Thyroid gland (tissue), 4 donors: ENCODE measurements at regions not wholly inside any gene's neighbourhood (a gene's known extent, or its start where the extent isn't known, plus 50 kb on each side); places are given as distances from the start of the nearest gene placed in this dataset.

Source experiments
- POLR2A ChIP-seq, 2 donors: fragments of 450-650 bp; IDR thresholded peaks; one replicate each; pipeline ENCODE4 v1.6.1; 2017; ENCODE audit warnings: antibody characterized with exemption in 2 of 2, mild to moderate bottlenecking in 2 of 2, moderate library complexity in 1 of 2
- TF ChIP-seq, protein P1 (sequence below), 6 experiments: fragments of 200-600 bp in 3 of 6; fragments of 450-650 bp in 3 of 6; sonication (generic) in 3 of 6; IDR thresholded peaks; one replicate each; pipeline ENCODE4 v1.5.1; 2016 to 2019; ENCODE audit warnings: antibody characterized with exemption in 6 of 6, mild to moderate bottlenecking in 2 of 6, inconsistent platforms in 1 of 6, moderate library complexity in 1 of 6

GRCh38 chr7:88368686-88369085 is 62.0 kb upstream of the STEAP4 start:
- TF ChIP-seq, protein P1, sequence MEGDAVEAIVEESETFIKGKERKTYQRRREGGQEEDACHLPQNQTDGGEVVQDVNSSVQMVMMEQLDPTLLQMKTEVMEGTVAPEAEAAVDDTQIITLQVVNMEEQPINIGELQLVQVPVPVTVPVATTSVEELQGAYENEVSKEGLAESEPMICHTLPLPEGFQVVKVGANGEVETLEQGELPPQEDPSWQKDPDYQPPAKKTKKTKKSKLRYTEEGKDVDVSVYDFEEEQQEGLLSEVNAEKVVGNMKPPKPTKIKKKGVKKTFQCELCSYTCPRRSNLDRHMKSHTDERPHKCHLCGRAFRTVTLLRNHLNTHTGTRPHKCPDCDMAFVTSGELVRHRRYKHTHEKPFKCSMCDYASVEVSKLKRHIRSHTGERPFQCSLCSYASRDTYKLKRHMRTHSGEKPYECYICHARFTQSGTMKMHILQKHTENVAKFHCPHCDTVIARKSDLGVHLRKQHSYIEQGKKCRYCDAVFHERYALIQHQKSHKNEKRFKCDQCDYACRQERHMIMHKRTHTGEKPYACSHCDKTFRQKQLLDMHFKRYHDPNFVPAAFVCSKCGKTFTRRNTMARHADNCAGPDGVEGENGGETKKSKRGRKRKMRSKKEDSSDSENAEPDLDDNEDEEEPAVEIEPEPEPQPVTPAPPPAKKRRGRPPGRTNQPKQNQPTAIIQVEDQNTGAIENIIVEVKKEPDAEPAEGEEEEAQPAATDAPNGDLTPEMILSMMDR (IDR thresholded peaks at IDR 0.05), result no peak
- TF ChIP-seq POLR2A (IDR thresholded peaks at IDR 0.05), result no peak
